ENCODE measurements at regions not wholly inside any gene's neighbourhood (a gene's known extent, or its start where the extent isn't known, plus 50 kb on each side); places are given as distances from the start of the nearest gene placed in this dataset.

DNA sequence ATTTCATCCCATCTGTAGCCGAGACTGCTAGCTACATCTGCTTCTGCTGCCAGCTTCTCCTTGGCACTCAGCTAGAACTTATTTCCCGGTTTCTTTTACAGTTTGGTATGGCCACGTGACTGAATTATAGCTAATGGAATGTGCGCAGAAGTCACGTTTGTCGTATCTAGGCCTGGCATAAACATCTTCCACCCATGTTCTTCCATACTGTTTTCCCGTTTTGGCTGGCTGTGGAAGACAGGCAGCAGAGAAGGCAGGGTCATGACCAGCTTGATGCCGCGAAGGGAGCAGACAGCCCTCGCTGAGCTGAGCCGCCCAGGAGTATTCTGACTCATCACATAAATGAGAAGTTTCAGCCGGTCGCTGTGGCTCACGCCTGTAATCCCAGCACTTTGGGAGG is 186.7 kb downstream of the RFC3 start:
- TF ChIP-seq, protein P1, sequence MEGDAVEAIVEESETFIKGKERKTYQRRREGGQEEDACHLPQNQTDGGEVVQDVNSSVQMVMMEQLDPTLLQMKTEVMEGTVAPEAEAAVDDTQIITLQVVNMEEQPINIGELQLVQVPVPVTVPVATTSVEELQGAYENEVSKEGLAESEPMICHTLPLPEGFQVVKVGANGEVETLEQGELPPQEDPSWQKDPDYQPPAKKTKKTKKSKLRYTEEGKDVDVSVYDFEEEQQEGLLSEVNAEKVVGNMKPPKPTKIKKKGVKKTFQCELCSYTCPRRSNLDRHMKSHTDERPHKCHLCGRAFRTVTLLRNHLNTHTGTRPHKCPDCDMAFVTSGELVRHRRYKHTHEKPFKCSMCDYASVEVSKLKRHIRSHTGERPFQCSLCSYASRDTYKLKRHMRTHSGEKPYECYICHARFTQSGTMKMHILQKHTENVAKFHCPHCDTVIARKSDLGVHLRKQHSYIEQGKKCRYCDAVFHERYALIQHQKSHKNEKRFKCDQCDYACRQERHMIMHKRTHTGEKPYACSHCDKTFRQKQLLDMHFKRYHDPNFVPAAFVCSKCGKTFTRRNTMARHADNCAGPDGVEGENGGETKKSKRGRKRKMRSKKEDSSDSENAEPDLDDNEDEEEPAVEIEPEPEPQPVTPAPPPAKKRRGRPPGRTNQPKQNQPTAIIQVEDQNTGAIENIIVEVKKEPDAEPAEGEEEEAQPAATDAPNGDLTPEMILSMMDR (IDR thresholded peaks at IDR 0.05; ENCODE audit: extremely low read depth in 1 of 2, insufficient read depth in 1 of 2, low read depth in 1 of 2, low read length in 2 of 2) = no peak
- TF ChIP-seq EZH2 (IDR thresholded peaks at IDR 0.05; ENCODE audit: borderline replicate concordance, low read depth, low read length, severe bottlenecking) (no peak), MYC (IDR thresholded peaks at IDR 0.05; ENCODE audit: low read depth, low read length) (no peak)
